HepG2 (cell line): ENCODE measurements at regions not wholly inside any gene's neighbourhood (a gene's known extent, or its start where the extent isn't known, plus 50 kb on each side); places are given as distances from the start of the nearest gene placed in this dataset.

Experiments
- ATAC-seq: fragments of 200-7000 bp; cut with Tn5 transposase; 3 replicates; pipeline ENCODE4 v1.9.1; 2020; ENCODE audit warnings: mild to moderate bottlenecking, moderate library complexity
- BruUV-seq: library from RNA; stranded (reverse); fragments of 400-500 nt; replicated peaks from 2 replicates; lab custom pipeline; 2021; lab: Mats Ljungman, UMichigan
- CTCF ChIA-PET: fragments of 300-600 bp; formaldehyde crosslinking; extraction: SDS; loops from one replicate; lab custom pipeline; 2021; ENCODE audit warnings: low total read pairs, inconsistent platforms, low intra/inter-chr PET ratio; lab: Yijun Ruan, JAX
- POLR2A ChIA-PET: fragments of 350-600 bp; sonication (Branson Sonifier 250); formaldehyde crosslinking; loops from one replicate; lab custom pipeline; 2020; ENCODE audit warnings: antibody characterized with exemption, inconsistent platforms; lab: Yijun Ruan, JAX
- DNase-seq: peaks from one replicate; pipeline ENCODE4 v3.0.0-alpha.2; 2015; ENCODE audit warnings: low spot score
- FAIRE-seq: peaks from 3 replicates; lab custom pipeline; 2011; peaks lifted over from hg19 to GRCh38; lab: Jason Lieb, UNC
- H2AFZ ChIP-seq: one replicate; pipeline ENCODE4 v1.6.1; 2011; ENCODE audit warnings: low read length, inconsistent platforms
- H3K27ac ChIP-seq: fragments of 300-600 bp; 3 replicates; pipeline ENCODE4 v1.8.0; 2011; ENCODE audit warnings: mixed run types, mild to moderate bottlenecking, mixed read lengths, low read length, inconsistent platforms; ENCODE audit not compliant: insufficient read depth; ENCODE audit errors: extremely low read length
- H3K27me3 ChIP-seq, 2 experiments: fragments of 200-600 bp in 1 of 2; 2 replicates in 1 of 2; 3 replicates in 1 of 2; pipeline versions ENCODE4 v1.6.0 to v1.8.0; 2011; ENCODE audit warnings: low read length in 2 of 2, mild to moderate bottlenecking in 2 of 2, moderate library complexity in 2 of 2, inconsistent platforms in 1 of 2; ENCODE audit not compliant: insufficient read depth in 2 of 2, control insufficient read depth in 1 of 2
- H3K36me3 ChIP-seq, 2 experiments: fragments of 200-600 bp in 1 of 2; replicated peaks in 1 of 2; 2 replicates in 1 of 2; 3 replicates in 1 of 2; pipeline versions ENCODE4 v1.5.1 to v1.8.0; 2011; ENCODE audit warnings: low read length in 2 of 2, inconsistent platforms in 1 of 2; ENCODE audit not compliant: insufficient read depth in 2 of 2, control insufficient read depth in 1 of 2
- H3K4me1 ChIP-seq: 2 replicates; pipeline ENCODE4 v1.5.1; 2012; ENCODE audit warnings: low read length, inconsistent platforms; ENCODE audit not compliant: insufficient read depth
- H3K4me2 ChIP-seq: 2 replicates; pipeline ENCODE4 v1.6.0; 2011; ENCODE audit warnings: low read depth, low read length, inconsistent platforms
- H3K4me3 ChIP-seq, 3 experiments: fragments of 200-600 bp in 1 of 3; sonication (generic), shearing (Covaris generic) in 1 of 3; replicated peaks in 1 of 3; 2 replicates each; pipeline ENCODE4 v1.5.1; 2011 to 2016; ENCODE audit warnings: low read length in 3 of 3, inconsistent platforms in 2 of 3, low read depth in 2 of 3, mild to moderate bottlenecking in 2 of 3, control low read depth in 1 of 3, mixed read lengths in 1 of 3; ENCODE audit not compliant: insufficient read depth in 1 of 3
- H3K79me2 ChIP-seq: one replicate; pipeline ENCODE4 v1.6.1; 2011; ENCODE audit warnings: low read length, inconsistent platforms; ENCODE audit not compliant: insufficient read depth
- H3K9ac ChIP-seq: 2 replicates; pipeline ENCODE4 v1.6.0; 2011; ENCODE audit warnings: mild to moderate bottlenecking, low read depth, low read length, inconsistent platforms; ENCODE audit not compliant: insufficient read depth
- H3K9me3 ChIP-seq: 2 replicates; pipeline ENCODE4 v1.5.1; 2012; ENCODE audit warnings: mild to moderate bottlenecking, low read length
- H4K20me1 ChIP-seq: 2 replicates; pipeline ENCODE4 v1.6.0; 2011; ENCODE audit warnings: inconsistent platforms, mild to moderate bottlenecking, low read length, moderate library complexity; ENCODE audit not compliant: insufficient read depth
- ATAD3A ChIP-seq: sonication (generic); formaldehyde crosslinking; IDR thresholded peaks from 2 replicates; pipeline ENCODE4 v1.4.0; 2020; ENCODE audit warnings: missing genetic modification reagents
- E2F2 ChIP-seq: sonication (generic); formaldehyde crosslinking; IDR thresholded peaks from 2 replicates; pipeline ENCODE4 v1.4.0; 2020; ENCODE audit warnings: missing genetic modification reagents, borderline replicate concordance
- FOXA1 ChIP-seq, 2 experiments: fragments of 450-650 bp in 1 of 2; sonication (generic) in 1 of 2; formaldehyde crosslinking in 1 of 2; IDR thresholded peaks; 2 replicates each; pipeline versions ENCODE4 v1.4.0 to v1.6.1; 2016 to 2020; ENCODE audit warnings: missing genetic modification reagents in 1 of 2
- KAT7 ChIP-seq: IDR thresholded peaks from 2 replicates; pipeline ENCODE4 v1.6.1; 2018; ENCODE audit warnings: borderline replicate concordance, missing compliant biosample characterization
- KAT8 ChIP-seq: IDR thresholded peaks from 2 replicates; pipeline ENCODE4 v1.6.1; 2016; ENCODE audit warnings: missing genetic modification reagents, missing compliant biosample characterization
- MAFG ChIP-seq: sonication (generic); formaldehyde crosslinking; IDR thresholded peaks from 2 replicates; pipeline ENCODE4 v1.5.1; 2020; ENCODE audit warnings: mild to moderate bottlenecking, missing genetic modification reagents
- RCOR2 ChIP-seq: IDR thresholded peaks from 2 replicates; pipeline ENCODE4 v1.6.1; 2016; ENCODE audit warnings: missing biosample characterization, missing genetic modification reagents
- SMAD3 ChIP-seq: sonication (generic); formaldehyde crosslinking; IDR thresholded peaks from 2 replicates; pipeline ENCODE4 v1.4.0; 2020; ENCODE audit warnings: missing genetic modification reagents
- THAP7 ChIP-seq: sonication (generic); formaldehyde crosslinking; IDR thresholded peaks from 2 replicates; pipeline ENCODE4 v1.8.1; 2023; ENCODE audit warnings: mild to moderate bottlenecking, missing genetic modification reagents
- ZMYM2 ChIP-seq: sonication (generic); formaldehyde crosslinking; IDR thresholded peaks from 2 replicates; pipeline ENCODE4 v1.8.0; 2022; ENCODE audit warnings: mild to moderate bottlenecking, missing genetic modification reagents
- ZNF136 ChIP-seq: sonication (generic); formaldehyde crosslinking; IDR thresholded peaks from 2 replicates; pipeline ENCODE4 v1.8.1; 2022; ENCODE audit warnings: low read depth, mild to moderate bottlenecking, moderate library complexity, missing genetic modification reagents
- ZNF484 ChIP-seq: sonication (generic); formaldehyde crosslinking; IDR thresholded peaks from 2 replicates; pipeline ENCODE4 v1.5.1; 2020; ENCODE audit warnings: mild to moderate bottlenecking, low read depth, missing genetic modification reagents, borderline replicate concordance
- ZNF563 ChIP-seq: sonication (generic); formaldehyde crosslinking; IDR thresholded peaks from 2 replicates; pipeline ENCODE4 v1.8.0; 2022; ENCODE audit warnings: mild to moderate bottlenecking, moderate library complexity, missing genetic modification reagents
- ZNF691 ChIP-seq: sonication (generic); formaldehyde crosslinking; IDR thresholded peaks from 2 replicates; pipeline ENCODE4 v1.4.0; 2020; ENCODE audit warnings: missing genetic modification reagents, low read depth, mild to moderate bottlenecking, borderline replicate concordance
- ZNF710 ChIP-seq: sonication (generic); formaldehyde crosslinking; IDR thresholded peaks from 2 replicates; pipeline ENCODE4 v1.5.0; 2020; ENCODE audit warnings: mild to moderate bottlenecking, missing genetic modification reagents, borderline replicate concordance
- ZZZ3 ChIP-seq: sonication (generic); formaldehyde crosslinking; IDR thresholded peaks from 2 replicates; pipeline ENCODE4 v1.4.0; 2020; ENCODE audit warnings: missing genetic modification reagents, mild to moderate bottlenecking, borderline replicate concordance
- WGBS: methylation state at CpG from one replicate; pipeline ENCODE4 v1.1.6; 2017; ENCODE audit warnings: low lambda C conversion rate; 5-methylcytosine and 5-hydroxymethylcytosine counted together
- in situ Hi-C: cut with HindIII; loops from 2 replicates; pipeline ENCODE4 v1.10.0; 2017; ENCODE audit warnings: low pct_unique_long_range_greater_than_20kb; ENCODE audit not compliant: extremely low pct_ligation_motif_present
- intact Hi-C: fragments of 100-400 bp; cut with micrococcal nuclease; formaldehyde crosslinking; loops from one replicate; pipeline ENCODE4 v1.10.0; 2022; ENCODE audit not compliant: unreplicated experiment

GRCh38 chr12:92540782-92541423 lies 161.9 kb upstream of the PLEKHG7 start:
- Histone ChIP-seq H3K36me3 (no peaks in the 10 kb centered on the region), H3K4me3 (no peak overlapping the region), H4K20me1 (no peaks in the 10 kb centered on the region), H3K27me3 (no peaks in the 10 kb centered on the region), H3K4me2 (no peak overlapping the region), H3K27ac (no peak overlapping the region), H3K4me1 (peaks cover 19% of the 10 kb centered on the region), H2AFZ (no peak overlapping the region), H3K9ac (no peak overlapping the region), H3K9me3 (no peaks in the 10 kb centered on the region), H3K79me2 (no peaks in the 10 kb centered on the region)
- POLR2A ChIA-PET = no interaction called here
- CTCF ChIA-PET = no interaction called here
- WGBS = 11% methylated on average over 3 of the region's 3 CpGs
- in situ Hi-C loops (no loop called here), intact Hi-C loops (no loop called here)
- no TSS peak for BruUV-seq
- DNase-seq = no peak
- no peak for FAIRE-seq
- ATAC-seq = no peak; the same call in 2 of the 3 replicates
- no peak for TF ChIP-seq RCOR2
- TF ChIP-seq ZNF136 (CRISPR knock-in tag) = no peak
- TF ChIP-seq FOXA1 (IDR thresholded peaks at IDR 0.05) = no peak
- TF ChIP-seq FOXA1 (CRISPR knock-in tag; IDR thresholded peaks at IDR 0.05) = no peak
- TF ChIP-seq SMAD3 = no peak
- no peak for TF ChIP-seq MAFG (CRISPR knock-in tag)
- no peak for TF ChIP-seq KAT7 (CRISPR knock-in tag)
- no peak for TF ChIP-seq ZMYM2 (CRISPR knock-in tag)
- TF ChIP-seq ZNF563 (CRISPR knock-in tag) = no peak
- no peak for TF ChIP-seq THAP7 (CRISPR knock-in tag)
- TF ChIP-seq ZNF484 (CRISPR knock-in tag) = no peak
- no peak for TF ChIP-seq ZNF710 (CRISPR knock-in tag)
- no peak for TF ChIP-seq E2F2 (CRISPR knock-in tag)
- no peak for TF ChIP-seq ZNF691 (CRISPR knock-in tag)
- no peak for TF ChIP-seq ATAD3A (CRISPR knock-in tag)
- no peak for TF ChIP-seq ZZZ3 (CRISPR knock-in tag)
- TF ChIP-seq KAT8 (CRISPR knock-in tag) = no peak
- TF ChIP-seq, all 625 proteins: peak for 0
